CD1c-positive myeloid dendritic cell (primary cell): ENCODE measurements at regions not wholly inside any gene's neighbourhood (a gene's known extent, or its start where the extent isn't known, plus 50 kb on each side); places are given as distances from the start of the nearest gene placed in this dataset.

ENCODE experiments used
- DNase-seq: peaks from one replicate; pipeline ENCODE4 v3.0.0-alpha.2; 2016; ENCODE audit errors: extremely low spot score

DNA sequence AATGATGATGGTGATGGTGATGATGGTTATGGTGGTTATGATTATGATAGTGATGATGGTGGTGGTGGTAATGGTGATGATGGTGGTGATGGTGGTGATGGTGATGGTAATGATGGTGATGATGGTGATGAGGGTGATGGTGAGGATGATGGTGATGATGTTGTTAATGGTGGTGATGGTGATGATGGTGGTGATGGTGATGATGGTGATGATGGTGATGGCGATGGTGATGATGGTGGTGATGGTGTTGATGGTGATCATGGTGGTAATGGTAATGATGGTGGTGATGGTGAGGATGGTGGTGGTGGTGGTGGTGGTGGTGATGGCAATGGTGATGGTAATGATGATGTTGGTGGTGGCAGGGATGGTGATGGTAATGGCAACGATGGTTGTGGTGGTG is 1222.5 kb downstream of the BRD1 start:
- no peak for DNase-seq

DNA sequence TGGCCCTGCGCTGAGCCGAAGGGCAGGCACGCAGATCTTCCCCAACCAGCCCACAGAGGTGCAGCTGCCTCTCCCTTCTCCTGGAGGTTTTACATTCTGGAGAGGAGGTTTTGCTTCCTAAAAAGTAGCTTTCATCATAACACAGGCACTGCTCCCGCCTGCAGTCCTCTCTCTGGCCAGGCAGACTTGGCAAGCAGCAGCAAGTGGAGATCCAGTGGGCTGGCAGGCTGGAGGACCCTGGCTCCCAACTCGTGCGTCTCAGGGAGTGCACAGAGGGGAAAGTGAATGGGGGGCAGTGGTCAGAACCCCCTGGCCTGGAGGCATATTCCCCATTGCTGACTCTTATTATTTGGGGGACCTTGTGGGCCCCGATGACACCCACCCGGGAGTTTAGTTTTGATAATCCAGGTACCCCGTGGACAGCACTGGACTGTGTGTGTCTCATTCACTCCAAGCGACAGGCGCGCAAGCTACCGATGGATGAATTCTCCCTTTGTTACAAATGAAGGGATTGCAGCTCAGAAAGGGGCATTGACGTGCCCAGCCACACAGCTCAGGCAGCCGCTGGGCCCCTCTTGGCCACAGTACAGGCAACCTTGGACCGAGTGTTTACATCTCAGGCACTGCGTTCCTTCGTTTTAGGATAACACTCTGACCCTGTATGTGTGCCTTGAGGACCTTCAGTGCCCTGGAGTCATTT is 1223.9 kb downstream of the BRD1 start:
- no peak for DNase-seq

DNA sequence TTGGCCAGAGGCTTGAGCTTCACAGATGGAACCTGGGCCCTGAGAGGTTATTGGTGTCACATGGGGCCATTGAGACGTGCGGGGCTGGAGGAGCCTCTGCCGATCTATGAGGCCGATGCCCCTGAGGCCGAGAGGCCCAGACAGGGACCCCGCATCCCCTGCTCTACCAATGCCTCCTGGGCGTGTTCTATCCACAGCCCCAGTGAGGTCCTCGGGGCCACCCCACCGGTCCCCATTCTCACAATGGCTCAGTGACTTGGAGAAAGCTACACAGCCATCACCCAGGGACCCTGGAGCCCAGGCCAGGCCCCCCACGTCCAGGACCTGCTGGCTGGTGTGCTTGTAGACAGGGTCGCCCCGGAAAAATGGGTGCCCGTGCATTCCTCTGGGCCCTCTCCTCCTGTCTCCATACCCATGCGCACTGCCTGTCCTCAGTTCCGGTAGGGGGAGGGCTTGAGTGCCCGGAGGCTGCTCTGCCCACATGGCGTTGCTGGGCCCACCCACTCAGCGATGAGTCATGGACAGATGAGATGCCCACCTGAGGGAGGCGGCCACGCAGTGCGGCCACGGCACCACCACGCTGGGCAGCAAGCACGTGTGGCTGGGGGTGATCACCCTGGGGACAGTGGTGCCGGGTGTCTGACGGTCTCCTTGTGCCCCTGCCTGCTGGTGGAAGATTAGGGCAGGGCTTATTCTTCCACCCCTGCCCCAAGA is 1224.7 kb downstream of the BRD1 start:
- no peak for DNase-seq

DNA sequence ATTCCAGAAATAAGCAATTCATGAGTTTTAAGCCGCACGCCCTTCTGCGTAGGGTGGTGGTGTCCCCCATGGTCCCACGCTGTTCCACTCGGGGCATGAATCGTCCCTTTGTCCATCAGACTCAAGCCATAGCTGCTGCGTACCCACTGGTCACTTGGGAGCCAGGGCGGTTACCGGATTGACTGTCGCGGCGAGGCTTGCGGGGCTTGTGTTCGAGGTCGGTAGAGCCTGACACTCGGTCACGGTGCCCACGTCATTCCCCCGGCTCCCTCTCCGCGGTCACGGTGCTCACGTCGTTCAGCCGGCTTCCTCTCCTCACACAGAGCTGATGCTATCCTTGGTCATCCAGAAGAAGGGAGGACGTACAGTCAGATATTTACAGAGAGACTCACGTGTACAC is 1227.0 kb downstream of the BRD1 start:
- DNase-seq = no peak

DNA sequence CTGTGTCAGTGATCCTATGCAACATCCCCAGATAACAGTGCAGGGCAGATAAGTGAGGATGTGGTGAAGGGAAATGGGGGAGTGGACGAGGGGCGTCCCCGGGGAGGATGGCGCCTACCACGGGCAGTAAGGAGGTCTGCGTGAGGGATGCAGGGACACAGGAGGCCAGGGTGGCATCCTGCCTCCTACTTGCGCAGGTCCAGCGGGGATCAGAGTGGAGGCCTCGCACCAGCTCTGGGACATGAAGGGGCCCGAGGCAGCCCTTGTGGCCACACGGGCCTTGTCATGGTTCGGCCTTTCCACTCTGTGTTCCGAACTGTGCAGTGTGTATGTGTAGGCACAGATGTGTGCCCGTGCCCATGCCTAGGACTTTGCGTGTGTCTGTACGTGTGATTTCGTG is 1227.5 kb downstream of the BRD1 start:
- no peak for DNase-seq

DNA sequence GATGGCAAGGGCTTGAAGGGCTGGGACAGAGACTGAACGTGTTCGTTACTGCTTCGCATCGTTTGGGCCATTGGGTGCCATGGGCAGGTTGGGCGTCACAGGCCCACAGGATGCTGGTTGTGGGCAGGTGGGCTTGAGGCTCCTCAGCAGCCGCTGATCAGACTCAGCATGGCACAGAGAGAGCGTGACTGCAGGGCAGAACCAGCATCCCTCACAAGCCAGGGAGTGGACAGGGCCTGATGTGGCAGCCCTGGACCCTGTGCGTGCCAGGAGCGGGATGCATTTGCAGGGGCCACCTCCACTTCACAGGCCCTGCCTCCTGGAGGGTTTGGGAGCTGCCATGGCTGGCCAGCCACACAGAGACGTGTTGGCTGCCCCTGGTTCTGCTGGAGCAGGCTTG is 1228.3 kb downstream of the BRD1 start:
- DNase-seq = no peak

DNA sequence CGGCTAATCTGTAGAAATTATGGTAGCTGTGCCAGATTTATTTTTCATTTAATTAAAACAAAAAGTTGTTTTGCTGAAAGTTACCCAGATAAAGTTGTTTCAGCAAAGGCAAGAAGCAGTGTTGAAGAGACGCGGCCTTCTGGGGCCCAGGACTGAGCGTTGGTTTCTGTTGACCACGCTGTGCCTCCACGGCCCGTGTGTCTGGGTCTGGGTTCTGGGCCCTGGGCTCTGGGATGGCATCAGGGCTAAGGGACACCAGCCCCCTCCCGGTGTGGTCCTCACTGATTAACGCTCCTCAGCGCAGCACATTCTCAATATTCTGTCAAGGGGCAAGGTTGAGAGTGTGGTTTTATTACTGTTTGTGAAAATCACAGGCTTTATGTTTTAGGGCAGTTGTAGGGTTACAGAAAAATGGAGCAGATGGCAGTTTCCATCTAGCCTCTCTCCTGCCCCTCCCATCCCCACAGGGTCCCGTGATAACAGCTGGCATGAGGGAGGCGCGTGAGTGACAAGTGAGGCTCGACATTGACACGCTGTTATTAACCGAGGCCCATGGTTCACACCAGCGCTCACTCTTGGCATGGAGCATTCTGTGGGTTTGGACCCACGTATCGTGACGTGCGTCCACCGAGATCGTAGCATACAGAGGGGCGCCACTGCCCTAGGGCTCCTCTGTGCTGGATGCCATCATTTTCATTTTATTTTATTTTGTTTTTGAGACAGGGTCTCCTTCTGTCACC is 1231.4 kb downstream of the BRD1 start:
- DNase-seq = no peak

DNA sequence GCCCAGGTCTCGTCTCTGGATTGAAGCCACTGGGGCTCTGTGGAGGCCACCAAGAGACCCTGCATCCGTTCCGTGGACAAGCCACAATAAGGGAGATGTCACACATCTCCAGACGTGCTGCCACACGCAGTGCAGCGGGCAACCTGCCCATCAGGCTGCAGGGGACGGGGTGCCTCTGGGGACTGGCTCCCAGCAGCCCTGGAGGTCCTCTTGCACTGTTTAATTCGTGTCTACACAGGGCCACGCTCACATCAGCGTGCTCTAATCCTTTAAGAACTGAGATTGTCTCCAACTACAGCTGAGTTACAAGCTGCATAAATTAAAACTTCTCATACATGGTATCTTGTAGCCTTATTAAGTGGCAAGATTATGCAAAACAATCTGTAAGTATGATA is 1232.2 kb downstream of the BRD1 start:
- no peak for DNase-seq

DNA sequence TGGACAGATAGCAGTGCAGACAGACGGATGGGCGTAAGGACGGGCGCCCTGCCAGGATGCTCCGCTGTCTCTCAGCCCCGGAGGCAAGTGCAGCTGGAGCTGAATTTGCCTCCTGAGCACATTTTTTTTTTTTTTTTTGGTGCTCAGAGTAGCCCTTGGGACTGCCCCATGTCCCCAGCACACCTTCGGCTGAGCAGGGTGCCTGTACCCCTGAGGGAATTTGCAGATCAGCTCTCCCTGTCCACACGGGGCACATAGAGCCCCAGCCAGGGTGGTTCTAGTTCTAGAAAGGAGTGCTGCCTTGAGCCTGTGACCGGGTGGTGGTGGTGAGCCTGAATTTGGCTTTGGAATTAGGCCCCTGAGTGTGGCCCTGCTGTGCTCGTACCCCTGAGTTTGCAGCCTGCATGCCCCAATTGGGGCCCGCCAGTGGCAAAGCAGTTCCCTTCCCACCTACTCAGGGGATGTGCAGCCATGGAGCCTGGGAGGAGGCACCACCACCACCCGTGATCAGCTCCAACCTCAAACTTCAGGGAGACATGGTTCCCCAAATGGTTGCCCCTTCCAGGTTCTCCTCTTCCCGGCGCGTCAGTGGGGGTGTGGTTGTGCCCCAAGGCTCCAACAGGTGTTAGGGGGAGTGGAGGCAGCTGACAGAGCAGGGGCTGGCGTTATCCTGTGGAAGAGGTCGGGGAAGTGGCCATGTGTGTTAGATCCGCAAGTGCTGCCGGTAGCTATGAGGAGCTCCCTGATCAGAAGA is 1232.7 kb downstream of the BRD1 start:
- no peak for DNase-seq

DNA sequence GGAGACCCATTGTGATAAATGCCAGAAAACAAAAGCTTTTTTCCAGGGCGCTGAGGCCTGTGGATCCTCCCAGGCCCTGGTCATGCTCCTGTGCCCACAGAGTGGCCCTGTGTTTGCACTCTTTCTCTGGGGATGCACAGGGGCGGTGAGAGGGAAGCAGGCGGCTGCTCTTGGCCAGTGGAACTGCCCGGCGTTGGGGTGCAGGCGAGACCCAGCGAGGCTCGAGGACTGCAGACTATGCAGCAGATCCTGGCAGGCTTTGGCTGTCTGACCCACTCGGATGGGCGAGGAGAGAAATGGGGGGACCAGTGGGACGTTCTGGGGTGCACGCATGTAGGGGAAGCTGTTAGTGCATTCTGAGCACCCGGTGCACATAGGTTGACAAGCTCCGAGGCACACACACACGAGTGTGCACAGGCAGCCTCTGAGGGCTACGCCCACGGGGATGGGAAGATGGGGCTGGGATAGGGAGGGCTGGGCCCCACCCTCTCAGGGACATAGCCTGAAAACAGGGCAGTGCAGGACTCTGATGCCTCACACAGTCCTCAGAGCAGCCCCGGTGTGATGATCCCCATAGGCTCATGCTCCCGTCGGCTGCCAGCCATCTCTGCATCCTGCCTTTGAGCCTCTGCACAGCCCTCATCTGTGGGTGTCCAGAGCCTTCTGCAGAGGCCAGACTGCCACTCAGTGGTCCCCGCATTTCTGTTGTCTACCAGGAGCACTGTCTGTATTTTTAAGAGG is 1233.5 kb downstream of the BRD1 start:
- DNase-seq = no peak

DNA sequence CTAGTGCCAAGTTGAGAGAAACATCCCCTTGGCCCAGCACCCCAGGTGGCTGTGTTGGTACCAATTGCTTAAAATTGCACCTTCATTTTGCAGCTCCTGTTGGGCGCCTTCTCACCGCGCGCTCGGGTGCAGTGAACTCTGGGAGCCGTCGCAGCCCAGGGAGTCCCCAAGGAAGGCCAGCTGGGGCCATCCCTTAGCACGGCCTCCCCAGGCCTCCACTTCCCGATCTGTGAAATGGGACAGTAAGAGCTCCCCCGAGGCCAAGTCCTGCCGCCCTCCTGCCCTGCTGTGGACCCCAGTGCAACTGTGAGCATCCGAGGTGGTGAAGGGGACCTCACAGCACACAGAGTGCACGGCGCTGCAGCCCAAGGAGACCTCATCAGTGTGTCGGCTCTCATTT is 1234.1 kb downstream of the BRD1 start:
- no peak for DNase-seq

DNA sequence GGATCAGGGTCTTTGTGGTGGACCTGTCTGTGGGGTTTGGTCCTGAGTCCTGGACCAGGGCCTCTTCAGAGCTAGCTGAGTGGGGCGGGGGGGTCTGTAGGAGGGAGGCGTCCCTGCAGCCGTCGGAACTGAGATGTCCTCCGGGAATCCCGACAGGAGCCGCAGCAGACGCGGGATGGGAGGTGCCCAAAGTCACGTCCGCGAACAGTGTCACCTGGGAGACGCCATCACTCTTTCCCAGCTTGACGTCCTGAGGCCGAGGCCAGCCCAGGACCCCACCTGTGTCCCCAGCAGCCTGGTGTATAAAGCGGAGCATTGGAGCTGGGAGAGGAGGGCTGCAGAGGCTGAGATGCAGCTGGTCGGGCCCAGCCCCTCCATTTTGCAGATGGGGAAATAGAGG is 1234.7 kb downstream of the BRD1 start:
- DNase-seq = no peak

DNA sequence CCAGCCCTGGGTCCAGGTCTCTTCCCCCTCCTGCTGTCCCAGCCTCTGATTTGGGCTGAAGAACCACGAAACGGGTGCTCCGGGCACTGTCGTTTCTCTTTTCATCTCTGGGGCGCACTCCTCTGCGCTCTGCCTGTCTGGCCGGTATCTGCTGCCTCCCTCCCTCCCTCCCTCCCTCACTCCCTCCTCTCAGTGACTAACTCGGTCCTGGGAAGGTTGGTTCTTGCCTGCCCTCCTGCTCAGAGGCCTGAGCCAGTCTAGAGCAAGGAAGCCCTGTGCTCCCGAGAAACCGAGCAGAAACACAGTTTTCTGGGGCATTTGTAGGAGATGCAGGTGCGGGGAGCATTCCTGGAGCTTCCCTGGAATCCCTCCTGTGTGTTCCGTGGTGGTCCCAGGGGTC is 1235.2 kb downstream of the BRD1 start:
- DNase-seq = no peak

DNA sequence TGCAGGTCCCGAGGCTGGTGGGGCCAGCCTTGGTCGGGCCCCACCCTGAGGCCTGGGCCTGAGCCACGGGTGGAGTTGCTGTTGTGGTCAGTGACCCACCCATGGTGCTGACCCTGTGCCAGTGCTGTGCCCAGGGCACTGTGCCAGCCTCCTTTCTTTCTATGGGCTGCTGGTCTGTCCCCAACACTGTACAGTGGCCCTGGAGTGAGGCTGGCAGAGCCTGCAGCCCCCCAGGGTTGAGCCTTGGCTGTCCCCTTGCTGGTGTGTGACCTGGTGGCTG is 1235.7 kb downstream of the BRD1 start:
- DNase-seq = no peak

DNA sequence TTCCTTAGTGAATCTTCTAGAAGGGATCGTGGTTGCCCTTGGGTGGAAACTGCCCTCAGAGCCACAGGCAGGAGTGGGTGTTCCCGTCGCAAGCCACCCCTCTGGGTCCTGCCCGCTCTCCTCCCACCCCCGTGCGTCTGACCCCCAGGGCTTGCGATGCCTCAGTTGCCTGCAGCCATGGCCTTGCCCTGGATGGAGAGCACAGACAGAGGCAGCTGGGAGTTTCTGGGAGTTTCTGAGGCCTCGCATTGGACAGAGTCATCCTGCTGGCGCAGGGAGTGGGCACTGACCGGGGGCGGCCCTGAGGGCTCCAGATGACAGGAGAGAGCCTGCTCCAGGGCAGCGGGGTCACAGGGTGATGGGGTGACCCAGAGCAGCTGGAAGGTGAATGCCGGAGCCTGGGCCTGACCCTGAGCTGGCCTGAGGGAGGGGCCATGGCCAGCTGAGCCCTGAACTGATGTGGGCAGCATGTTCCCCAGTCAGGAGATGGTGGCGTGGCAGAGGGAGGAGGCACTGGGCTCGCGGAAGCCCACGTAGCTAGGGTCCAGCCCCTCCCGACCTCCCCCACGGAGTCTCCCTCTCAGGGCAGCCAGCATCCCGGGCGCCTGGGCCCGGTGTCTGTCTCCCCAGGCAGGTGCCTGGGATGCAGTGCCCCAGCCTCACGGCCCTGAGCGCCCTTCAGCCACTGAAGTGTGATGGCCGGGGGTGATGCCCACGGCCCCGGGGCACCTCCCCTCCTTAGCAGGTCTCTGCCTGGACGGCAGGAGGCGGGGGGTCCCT is 1236.2 kb downstream of the BRD1 start:
- DNase-seq = no peak

DNA sequence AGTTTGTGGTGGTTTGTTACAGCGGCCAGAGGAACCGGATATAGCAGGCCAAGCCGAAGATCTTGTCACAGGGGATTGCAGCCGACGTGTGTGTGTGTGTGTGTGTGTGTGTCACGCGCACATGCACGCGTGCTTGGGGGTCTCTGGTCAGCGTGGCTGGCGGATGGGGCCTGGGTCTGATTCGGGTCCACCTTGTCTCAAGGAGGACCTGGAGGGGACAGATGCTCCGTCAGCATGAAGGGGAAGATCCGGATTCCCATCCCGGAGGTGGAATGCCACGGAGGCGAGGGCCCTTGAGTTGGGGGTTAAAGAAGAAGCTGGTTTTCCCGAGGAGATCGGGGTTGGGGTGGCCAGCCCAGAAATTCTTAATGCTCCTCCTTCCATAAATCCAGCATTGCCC is 1237.8 kb downstream of the BRD1 start:
- DNase-seq = no peak

DNA sequence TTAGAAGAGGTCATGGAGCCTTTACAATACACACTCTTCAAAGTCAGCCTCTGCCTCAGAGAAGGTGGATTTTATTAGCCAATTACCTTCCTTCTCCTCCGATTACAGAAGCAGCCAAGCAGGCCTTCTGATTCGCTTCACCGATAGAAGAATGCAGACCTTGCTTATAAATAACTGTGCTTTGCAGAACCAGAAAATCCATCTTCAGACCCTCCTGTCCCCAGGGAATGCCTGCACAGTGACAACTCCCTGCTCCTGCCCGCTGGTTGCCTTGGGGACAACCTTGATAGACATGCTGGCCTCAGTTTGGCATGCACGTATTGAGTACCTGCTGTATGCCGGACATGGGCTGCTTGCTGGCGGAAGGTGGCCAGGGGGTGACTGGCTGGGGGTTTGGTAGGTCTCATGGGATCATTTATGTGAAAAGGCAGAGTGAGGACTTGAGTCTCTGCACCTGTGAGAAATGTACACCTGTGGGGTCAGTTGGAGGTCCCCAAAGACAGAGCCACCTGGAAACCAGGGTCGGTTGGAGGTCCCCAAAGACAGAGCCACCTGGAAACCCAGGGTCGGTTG is 1238.7 kb downstream of the BRD1 start:
- no peak for DNase-seq

DNA sequence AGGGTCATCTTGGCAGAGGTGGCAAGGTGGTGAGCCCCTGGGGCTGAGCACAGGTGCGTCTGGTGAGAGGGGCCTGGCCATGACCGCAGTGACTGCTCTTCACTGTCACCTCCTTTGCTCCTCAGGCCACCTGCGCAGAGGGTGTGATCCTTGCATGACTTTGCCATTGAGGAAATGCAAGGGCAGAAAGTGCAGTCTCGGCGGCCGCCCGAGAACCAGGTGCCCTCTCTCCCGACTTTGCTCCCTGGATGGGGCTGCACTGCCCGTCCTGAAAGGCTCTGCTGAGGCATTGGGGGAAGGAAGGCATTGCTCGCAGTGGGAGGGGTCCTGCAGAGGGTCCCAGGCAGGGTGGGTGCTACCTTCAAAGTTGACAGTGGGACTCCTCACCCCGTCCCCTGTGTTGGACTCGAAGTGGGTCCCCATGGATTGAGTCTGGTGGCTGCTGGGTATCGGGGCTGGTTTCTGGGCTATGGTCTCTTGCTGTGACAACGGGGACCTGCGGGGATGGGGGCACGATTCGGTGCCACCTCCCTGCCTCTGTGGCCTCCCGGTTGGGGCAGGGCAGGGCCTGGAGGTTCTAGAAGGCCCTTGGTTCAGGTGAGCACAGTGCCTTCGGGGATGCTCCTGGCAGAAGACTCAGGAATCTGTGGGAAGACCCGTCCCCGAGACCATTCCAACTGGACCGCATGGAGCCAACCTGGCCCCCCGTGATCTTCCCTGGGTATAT is 1239.4 kb downstream of the BRD1 start:
- DNase-seq = no peak

DNA sequence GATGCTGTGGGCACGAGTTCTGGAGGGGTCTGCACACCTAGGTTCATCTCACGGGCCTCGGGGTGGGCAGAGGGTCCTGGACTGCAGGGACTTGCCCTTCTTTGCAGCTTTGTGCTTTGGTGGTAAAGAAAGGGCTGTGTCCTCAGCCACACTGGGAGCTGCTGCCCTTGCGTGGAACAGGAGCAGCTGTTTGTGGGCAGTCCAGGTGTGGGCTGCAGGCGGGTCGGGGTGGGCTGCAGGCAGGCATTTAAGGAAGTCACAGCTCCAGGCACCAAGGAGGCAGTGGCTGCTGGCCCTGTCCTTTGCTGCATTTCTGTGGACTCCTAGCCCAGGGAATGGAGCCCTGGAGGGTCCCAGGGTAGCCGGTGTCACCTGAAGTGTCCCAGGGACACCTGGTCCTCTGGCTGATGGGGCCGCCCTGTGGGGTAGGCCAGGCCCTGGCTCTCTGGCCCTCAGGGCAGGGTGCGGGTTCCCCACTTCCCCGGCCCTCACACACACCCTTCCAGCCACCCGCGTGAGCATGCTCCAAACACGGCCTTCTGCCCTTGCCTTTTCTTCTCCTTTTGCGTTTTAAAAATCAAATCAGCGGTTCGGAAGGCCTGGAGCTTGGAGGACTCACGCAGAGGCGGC is 1240.3 kb downstream of the BRD1 start:
- DNase-seq = no peak

DNA sequence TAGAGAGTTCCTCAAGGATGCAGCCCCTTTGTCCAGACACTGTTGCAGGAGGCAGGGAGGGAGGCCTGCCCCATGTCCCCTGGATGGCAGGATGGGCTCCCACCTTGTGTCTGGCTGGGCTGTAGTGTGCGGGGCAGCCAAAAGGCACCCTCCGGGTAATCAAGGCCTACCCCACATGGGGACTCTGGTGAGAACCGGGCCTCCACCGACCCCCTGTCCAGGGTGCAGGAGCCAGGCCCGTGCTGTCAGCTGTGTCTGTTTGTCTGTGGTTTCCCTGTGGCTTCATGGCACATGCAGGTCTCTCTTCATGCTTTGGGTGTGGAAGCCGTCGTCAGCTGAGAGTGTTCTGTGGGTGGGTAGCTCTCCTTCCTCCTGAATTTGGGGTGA is 1240.9 kb downstream of the BRD1 start:
- DNase-seq = no peak
